ENCODE measurements at regions not wholly inside any gene's neighbourhood (a gene's known extent, or its start where the extent isn't known, plus 50 kb on each side); places are given as distances from the start of the nearest gene placed in this dataset.

DNA sequence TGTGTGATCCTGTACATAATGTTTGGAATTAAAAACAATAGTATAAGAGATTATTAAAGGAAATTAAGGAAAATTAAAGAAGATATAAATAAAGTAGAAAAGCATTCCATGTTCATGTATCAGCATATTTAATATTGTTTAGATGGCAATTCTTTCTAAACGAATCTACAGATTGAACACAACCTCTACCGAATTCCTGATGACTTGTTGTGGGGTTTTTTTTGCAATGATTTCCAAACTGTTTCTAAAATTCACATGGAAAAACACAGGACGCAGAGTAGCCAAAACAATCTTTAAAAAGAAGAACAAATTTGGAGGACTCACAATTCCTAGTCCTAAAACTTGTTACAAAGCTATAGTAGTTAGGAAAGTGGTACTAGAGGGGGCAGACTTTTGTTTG, 573.4 kb upstream of the IGFBP3 start (continued):
- TF ChIP-seq, protein P1, sequence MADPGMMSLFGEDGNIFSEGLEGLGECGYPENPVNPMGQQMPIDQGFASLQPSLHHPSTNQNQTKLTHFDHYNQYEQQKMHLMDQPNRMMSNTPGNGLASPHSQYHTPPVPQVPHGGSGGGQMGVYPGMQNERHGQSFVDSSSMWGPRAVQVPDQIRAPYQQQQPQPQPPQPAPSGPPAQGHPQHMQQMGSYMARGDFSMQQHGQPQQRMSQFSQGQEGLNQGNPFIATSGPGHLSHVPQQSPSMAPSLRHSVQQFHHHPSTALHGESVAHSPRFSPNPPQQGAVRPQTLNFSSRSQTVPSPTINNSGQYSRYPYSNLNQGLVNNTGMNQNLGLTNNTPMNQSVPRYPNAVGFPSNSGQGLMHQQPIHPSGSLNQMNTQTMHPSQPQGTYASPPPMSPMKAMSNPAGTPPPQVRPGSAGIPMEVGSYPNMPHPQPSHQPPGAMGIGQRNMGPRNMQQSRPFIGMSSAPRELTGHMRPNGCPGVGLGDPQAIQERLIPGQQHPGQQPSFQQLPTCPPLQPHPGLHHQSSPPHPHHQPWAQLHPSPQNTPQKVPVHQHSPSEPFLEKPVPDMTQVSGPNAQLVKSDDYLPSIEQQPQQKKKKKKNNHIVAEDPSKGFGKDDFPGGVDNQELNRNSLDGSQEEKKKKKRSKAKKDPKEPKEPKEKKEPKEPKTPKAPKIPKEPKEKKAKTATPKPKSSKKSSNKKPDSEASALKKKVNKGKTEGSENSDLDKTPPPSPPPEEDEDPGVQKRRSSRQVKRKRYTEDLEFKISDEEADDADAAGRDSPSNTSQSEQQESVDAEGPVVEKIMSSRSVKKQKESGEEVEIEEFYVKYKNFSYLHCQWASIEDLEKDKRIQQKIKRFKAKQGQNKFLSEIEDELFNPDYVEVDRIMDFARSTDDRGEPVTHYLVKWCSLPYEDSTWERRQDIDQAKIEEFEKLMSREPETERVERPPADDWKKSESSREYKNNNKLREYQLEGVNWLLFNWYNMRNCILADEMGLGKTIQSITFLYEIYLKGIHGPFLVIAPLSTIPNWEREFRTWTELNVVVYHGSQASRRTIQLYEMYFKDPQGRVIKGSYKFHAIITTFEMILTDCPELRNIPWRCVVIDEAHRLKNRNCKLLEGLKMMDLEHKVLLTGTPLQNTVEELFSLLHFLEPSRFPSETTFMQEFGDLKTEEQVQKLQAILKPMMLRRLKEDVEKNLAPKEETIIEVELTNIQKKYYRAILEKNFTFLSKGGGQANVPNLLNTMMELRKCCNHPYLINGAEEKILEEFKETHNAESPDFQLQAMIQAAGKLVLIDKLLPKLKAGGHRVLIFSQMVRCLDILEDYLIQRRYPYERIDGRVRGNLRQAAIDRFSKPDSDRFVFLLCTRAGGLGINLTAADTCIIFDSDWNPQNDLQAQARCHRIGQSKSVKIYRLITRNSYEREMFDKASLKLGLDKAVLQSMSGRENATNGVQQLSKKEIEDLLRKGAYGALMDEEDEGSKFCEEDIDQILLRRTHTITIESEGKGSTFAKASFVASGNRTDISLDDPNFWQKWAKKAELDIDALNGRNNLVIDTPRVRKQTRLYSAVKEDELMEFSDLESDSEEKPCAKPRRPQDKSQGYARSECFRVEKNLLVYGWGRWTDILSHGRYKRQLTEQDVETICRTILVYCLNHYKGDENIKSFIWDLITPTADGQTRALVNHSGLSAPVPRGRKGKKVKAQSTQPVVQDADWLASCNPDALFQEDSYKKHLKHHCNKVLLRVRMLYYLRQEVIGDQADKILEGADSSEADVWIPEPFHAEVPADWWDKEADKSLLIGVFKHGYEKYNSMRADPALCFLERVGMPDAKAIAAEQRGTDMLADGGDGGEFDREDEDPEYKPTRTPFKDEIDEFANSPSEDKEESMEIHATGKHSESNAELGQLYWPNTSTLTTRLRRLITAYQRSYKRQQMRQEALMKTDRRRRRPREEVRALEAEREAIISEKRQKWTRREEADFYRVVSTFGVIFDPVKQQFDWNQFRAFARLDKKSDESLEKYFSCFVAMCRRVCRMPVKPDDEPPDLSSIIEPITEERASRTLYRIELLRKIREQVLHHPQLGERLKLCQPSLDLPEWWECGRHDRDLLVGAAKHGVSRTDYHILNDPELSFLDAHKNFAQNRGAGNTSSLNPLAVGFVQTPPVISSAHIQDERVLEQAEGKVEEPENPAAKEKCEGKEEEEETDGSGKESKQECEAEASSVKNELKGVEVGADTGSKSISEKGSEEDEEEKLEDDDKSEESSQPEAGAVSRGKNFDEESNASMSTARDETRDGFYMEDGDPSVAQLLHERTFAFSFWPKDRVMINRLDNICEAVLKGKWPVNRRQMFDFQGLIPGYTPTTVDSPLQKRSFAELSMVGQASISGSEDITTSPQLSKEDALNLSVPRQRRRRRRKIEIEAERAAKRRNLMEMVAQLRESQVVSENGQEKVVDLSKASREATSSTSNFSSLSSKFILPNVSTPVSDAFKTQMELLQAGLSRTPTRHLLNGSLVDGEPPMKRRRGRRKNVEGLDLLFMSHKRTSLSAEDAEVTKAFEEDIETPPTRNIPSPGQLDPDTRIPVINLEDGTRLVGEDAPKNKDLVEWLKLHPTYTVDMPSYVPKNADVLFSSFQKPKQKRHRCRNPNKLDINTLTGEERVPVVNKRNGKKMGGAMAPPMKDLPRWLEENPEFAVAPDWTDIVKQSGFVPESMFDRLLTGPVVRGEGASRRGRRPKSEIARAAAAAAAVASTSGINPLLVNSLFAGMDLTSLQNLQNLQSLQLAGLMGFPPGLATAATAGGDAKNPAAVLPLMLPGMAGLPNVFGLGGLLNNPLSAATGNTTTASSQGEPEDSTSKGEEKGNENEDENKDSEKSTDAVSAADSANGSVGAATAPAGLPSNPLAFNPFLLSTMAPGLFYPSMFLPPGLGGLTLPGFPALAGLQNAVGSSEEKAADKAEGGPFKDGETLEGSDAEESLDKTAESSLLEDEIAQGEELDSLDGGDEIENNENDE (IDR thresholded peaks at IDR 0.05; ENCODE audit: insufficient replicate concordance, low read length): no peak
- TF ChIP-seq SP2 (IDR thresholded peaks at IDR 0.05; ENCODE audit: low read length) (no peak), RAD21 (IDR thresholded peaks at IDR 0.05 in 1 of 2, conservative IDR thresholded peaks at IDR 0.05 in 1 of 2; ENCODE audit: low read depth in 2 of 2, low read length in 2 of 2) (no peak), TAF7 (optimal IDR thresholded peaks at IDR 0.05; ENCODE audit: borderline replicate concordance, low read depth, low read length) (no peak), POU5F1 (IDR thresholded peaks at IDR 0.05; ENCODE audit: low read depth, low read length) (no peak), KDM5A (IDR thresholded peaks at IDR 0.05; ENCODE audit: low read length) (no peak), EZH2 (IDR thresholded peaks at IDR 0.05; ENCODE audit: low read depth, low read length, severe bottlenecking) (no peak), GABPA (IDR thresholded peaks at IDR 0.05; ENCODE audit: borderline replicate concordance, insufficient read depth, low read length) (no peak)
- TF ChIP-seq, protein P2, sequence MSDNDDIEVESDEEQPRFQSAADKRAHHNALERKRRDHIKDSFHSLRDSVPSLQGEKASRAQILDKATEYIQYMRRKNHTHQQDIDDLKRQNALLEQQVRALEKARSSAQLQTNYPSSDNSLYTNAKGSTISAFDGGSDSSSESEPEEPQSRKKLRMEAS (IDR thresholded peaks at IDR 0.05): no peak
- TF ChIP-seq, protein P3, sequence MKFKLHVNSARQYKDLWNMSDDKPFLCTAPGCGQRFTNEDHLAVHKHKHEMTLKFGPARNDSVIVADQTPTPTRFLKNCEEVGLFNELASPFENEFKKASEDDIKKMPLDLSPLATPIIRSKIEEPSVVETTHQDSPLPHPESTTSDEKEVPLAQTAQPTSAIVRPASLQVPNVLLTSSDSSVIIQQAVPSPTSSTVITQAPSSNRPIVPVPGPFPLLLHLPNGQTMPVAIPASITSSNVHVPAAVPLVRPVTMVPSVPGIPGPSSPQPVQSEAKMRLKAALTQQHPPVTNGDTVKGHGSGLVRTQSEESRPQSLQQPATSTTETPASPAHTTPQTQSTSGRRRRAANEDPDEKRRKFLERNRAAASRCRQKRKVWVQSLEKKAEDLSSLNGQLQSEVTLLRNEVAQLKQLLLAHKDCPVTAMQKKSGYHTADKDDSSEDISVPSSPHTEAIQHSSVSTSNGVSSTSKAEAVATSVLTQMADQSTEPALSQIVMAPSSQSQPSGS (IDR thresholded peaks at IDR 0.05; ENCODE audit: low read length): no peak

Data from H1 (cell line).